ENCODE measurements at regions not wholly inside any gene's neighbourhood (a gene's known extent, or its start where the extent isn't known, plus 50 kb on each side); places are given as distances from the start of the nearest gene placed in this dataset.
A peak's percentile ranks its signal among the peaks of the same experiment; 100 is the strongest.

GRCh38 chr2:81550277-81550676 is 1245.7 kb upstream of the LRRTM1 start:
- no peak for DNase-seq (ENCODE audit: low read depth)

- DNase-seq (ENCODE audit: low read depth): peak; percentile 2
Observed at GRCh38 chr2:81549646-81550045, 1245.1 kb upstream of the LRRTM1 start.

DNA sequence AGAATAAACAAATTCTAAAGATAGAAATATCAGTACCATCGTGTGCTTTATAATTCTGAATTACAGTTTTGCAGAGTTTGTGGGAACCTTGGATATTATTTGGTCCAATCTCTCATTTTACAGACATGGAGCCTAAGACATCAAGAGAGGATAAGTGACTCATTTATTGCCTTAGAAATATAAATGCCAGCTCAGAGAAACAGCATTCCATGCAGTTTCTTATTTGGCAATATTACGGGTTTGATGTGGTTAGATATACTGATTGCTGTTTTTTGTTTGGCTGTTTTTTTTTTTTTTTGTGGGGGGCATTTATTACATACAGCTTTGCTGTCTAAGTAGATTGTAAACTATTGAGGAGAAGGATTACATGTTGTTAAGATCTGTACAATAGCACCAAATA is 1241.1 kb upstream of the LRRTM1 start:
- DNase-seq (ENCODE audit: low read depth): peak; percentile 16

GRCh38 chr2:81542119-81542518 is 1237.6 kb upstream of the LRRTM1 start:
- DNase-seq (ENCODE audit: low read depth): no peak

DNA sequence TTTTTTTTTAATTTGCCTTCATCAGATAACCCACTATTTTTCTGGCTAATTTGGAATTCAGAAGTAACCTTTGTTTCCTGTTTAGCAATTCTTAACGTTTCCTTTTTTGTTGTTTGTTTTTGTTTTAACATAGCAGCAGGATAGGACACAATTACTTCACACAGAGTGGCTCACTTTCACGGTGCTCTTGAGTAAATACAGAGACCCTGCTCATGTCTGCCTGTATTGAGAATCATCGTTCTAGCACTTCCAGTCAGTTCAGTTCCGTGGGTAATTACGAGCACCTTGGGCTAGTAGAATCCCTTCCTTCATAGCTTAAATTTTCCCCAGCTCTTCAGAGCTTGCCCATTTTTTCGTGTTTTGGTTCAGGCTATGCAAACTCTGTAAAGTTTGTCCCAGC is 1225.4 kb upstream of the LRRTM1 start:
- no peak for DNase-seq (ENCODE audit: low read depth)

DNA sequence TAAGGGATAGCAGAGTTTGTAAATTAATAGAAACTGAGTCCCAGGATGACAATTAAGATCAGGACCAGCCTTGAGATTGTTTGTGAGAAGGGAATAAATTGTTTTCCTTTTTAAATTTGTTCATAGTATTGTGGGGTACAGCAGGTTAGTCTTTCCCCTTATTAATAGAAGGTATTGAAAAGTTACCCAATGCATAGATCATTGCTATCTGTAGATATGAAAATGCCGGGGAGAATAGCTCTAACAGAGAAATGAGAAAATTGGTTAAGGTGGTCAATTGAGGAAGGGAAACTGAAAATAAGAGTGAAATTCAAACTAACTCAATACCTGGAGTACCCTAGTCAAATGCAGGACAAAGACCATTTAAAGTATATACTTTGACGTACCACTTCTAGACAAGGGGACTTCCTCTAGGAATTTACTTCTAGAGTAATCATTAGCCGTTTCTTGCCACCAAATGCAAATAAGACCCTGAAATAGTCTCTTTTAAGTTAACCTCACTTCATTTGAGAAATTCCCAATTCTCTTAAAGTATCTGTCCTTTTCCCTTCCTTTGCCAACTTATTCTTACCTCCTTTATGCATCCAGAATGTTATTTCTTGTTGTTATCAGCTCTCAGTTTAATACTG is 1224.4 kb upstream of the LRRTM1 start:
- no peak for DNase-seq (ENCODE audit: low read depth)

- no peak for DNase-seq (ENCODE audit: low read depth)
Observed at GRCh38 chr2:81523344-81523743, 1218.8 kb upstream of the LRRTM1 start.

- DNase-seq (ENCODE audit: low read depth): no peak
Observed at GRCh38 chr2:81513328-81513727, 1208.8 kb upstream of the LRRTM1 start.

DNA sequence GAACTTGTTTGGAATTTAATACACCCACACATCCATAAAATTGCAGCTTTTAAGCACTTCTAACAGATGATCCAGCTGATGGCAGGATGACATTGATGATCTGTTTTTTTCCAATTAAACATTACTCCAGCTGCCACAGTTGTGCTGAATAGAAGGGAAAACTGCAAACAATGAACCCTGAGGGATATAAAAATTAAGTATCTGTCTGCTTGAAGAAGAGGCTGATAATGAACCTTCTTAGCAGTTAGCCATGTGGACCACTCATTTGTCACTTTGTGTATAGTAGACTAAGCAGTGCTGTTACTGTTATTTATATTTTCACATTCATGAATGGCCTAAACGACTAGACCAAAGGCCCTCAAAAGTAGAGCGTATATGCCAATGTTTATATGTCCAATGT is 1201.0 kb upstream of the LRRTM1 start:
- no peak for DNase-seq (ENCODE audit: low read depth)

- DNase-seq (ENCODE audit: low read depth): no peak
Observed at GRCh38 chr2:81495556-81495955, 1191.0 kb upstream of the LRRTM1 start.

- DNase-seq (ENCODE audit: low read depth): no peak
Observed at GRCh38 chr2:81483254-81483653, 1178.7 kb upstream of the LRRTM1 start.

GRCh38 chr2:81481994-81482368 is 1177.4 kb upstream of the LRRTM1 start:
- DNase-seq (ENCODE audit: low read depth): no peak

DNA sequence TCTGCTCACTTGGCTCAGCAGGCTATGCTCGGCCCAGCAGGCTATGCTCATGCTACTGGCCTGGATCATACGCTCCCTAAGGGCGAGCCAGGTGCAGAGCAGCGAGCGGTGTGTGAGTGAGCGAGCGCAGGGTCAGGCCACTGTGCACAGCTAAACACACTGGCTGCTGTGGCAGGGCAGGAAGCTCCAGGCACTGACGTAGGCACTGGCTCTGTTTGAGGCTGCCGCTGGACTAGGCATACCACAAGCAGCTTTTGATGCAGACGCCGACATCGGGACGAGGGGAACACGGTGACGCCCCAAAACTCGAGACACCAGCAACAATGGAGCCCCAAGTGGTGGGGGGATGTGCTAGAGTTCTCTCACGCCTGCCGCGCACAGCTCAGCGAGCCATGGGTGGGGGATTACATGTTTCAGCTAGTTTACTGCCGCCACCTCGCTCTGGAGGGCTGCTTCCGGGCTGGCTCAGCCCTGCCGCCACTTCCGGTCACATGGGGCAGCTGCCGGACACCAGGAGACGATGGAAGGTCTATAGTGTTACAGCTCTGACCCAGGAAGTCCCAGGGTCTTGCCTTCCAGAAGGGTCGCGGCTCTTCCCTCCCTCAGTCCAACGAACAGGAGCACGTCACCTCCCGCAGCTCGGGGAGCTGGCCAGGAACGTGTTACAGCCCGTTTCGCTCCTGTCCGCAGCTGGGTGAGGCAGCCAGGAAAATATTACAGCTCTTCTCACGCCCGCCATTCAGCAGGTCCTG is 1176.9 kb upstream of the LRRTM1 start:
- no peak for DNase-seq (ENCODE audit: low read depth)

DNA sequence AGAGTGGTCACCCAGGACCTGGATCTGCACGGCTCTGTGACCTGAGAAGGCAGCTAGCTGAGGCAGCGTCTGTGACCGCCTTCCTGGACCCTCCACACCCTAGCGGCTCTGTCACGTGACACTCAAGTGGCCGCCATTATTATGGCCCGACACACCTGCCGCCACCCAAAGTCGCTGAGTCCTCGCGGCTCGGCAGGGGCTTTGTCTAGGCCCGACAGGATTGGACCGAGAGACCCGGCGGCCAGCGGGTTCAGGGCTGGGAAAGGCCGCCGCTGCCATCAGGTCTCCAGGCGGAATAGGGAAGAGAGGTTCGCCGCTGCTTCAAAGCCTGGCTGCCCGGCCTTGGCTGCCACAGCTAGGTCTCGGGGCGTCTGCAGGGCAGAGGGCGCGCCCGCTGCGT is 1162.5 kb upstream of the LRRTM1 start:
- DNase-seq (ENCODE audit: low read depth): no peak

- DNase-seq (ENCODE audit: low read depth): no peak
Observed at GRCh38 chr2:81462420-81462819, 1157.9 kb upstream of the LRRTM1 start.

DNA sequence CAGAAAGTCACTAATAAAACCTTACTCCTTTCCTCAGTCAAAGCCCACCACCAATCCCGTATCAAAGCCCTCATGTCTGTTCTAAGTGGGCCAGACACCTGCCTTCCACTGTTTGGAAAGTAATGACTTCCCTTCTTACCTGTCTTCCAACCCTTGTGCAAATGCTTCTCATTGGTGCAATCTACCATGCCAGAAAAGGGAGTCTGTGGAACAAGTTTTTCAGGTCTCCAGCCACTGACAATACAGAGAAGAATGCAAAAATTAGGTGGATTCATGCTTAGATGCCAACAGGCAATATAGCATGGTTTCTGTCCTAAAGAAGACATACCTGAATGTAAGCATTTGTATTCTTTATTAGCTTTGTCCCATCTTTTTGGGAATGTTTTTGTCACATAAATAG is 1140.6 kb upstream of the LRRTM1 start:
- DNase-seq (ENCODE audit: low read depth): no peak

- no peak for DNase-seq (ENCODE audit: low read depth)
Observed at GRCh38 chr2:81437456-81438000, 1133.0 kb upstream of the LRRTM1 start.

DNA sequence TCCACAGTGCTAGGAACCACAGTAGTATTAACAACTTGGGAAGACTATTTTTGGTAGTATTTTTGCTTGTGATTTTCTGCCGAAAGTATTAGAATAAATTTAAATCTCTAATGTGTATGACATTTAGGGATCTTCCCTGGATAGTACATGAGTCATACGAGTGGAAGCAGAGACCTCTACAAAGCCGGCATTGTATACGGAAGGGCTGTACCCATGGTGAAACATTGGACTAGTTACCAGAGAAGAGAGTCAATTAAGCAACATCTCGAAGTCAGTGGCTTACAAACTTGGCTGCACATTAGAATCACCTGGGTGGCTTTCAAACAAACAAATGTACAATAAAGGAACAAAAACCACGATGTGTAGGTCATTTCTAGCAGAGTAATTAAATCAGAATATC is 1131.7 kb upstream of the LRRTM1 start:
- no peak for DNase-seq (ENCODE audit: low read depth)

GRCh38 chr2:81412681-81413080 is 1108.1 kb upstream of the LRRTM1 start:
- peak; percentile 0 for DNase-seq (ENCODE audit: low read depth)

GRCh38 chr2:81403508-81403907 is 1099.0 kb upstream of the LRRTM1 start:
- DNase-seq (ENCODE audit: low read depth): no peak

GRCh38 chr2:81396417-81397019 is 1092.0 kb upstream of the LRRTM1 start:
- no peak for DNase-seq (ENCODE audit: low read depth)

- DNase-seq (ENCODE audit: low read depth): no peak
Observed at GRCh38 chr2:81395746-81396145, 1091.2 kb upstream of the LRRTM1 start.

DNA sequence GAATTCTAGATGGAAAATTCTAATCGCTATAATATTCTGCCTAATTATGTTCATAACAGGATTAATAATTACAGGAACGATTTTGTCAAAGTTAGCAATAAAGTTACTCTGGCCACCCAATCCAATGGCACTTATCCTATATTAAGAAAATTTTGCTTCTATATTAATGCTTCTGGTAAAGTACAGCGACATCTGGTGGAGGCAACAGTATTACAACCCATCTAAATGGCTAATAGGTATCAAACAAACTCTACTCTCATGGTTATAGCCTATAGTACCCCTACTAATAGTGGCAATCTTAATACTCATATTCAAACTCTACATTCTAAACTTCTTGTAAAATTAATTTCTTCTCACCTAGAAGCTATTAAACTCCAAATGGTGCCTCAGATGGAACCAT is 1084.7 kb upstream of the LRRTM1 start:
- no peak for DNase-seq (ENCODE audit: low read depth)

Measured in amniotic epithelial cell (primary cell).